Vagina (tissue), 2 donors: ENCODE measurements at regions not wholly inside any gene's neighbourhood (a gene's known extent, or its start where the extent isn't known, plus 50 kb on each side); places are given as distances from the start of the nearest gene placed in this dataset.

ENCODE experiments used
- DNase-seq, 2 donors: peaks; one replicate each; pipeline ENCODE4 v3.0.0-alpha.2; 2017; ENCODE audit errors: extremely low spot score in 2 of 2
- H3K27ac ChIP-seq: fragments of 200-600 bp; sonication (generic); one replicate; pipeline ENCODE4 v1.5.1; 2019
- H3K27me3 ChIP-seq: fragments of 200-600 bp; sonication (generic); one replicate; pipeline ENCODE4 v1.5.1; 2019
- H3K36me3 ChIP-seq, 2 donors: fragments of 200-600 bp; sonication (generic); one replicate each; pipeline ENCODE4 v1.5.1; 2017 to 2019
- H3K4me1 ChIP-seq: fragments of 200-600 bp; sonication (generic); one replicate; pipeline ENCODE4 v1.5.1; 2019
- H3K4me3 ChIP-seq, 2 donors: fragments of 200-600 bp; sonication (generic); 1 replicate in 1 of 2; 2 replicates in 1 of 2; pipeline ENCODE4 v1.5.1; 2016 to 2019
- H3K9me3 ChIP-seq: fragments of 200-600 bp; sonication (generic); one replicate; pipeline ENCODE4 v1.5.1; 2019
- CTCF ChIP-seq, 3 experiments: fragments of 450-650 bp in 2 of 3; fragments of 200-600 bp in 1 of 3; sonication (generic) in 1 of 3; IDR thresholded peaks; one replicate each; pipeline ENCODE4 v1.5.1; 2017 to 2019; ENCODE audit warnings: antibody characterized with exemption in 3 of 3, mild to moderate bottlenecking in 2 of 3, moderate library complexity in 2 of 3
- POLR2A ChIP-seq, 2 donors: fragments of 450-650 bp; IDR thresholded peaks; one replicate each; pipeline ENCODE4 v1.6.1; 2017; ENCODE audit warnings: antibody characterized with exemption in 2 of 2, mild to moderate bottlenecking in 2 of 2, moderate library complexity in 2 of 2
- POLR2AphosphoS5 ChIP-seq, 2 donors: sonication (generic); formaldehyde crosslinking; IDR thresholded peaks; one replicate each; pipeline ENCODE4 v1.9.0; 2017; ENCODE audit warnings: antibody characterized with exemption in 2 of 2, mild to moderate bottlenecking in 2 of 2, low read depth in 1 of 2; ENCODE audit not compliant: insufficient read depth in 1 of 2
- intact Hi-C: fragments of 100-400 bp; cut with DNase I; formaldehyde crosslinking; loops from one replicate; pipeline ENCODE4 v1.15.1; 2023

DNA sequence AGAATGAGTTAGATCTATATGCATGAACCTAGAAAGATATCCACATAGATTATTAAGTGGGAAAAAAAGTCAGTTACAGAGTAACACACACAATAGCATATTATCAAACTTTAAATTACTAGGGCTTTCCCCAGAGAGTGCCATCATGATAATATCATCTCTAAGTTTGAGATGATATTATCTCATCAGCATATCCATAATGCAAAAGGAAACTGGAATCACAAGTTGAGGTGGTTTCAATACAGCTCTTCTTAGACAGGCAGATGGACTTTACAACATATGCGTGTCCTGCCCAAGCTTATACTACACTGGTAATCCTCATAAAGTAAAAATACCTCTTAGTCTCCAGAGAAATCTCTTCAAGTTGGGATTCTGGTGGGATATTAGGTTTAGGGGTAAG lies 236.2 kb upstream of the SERP2 start:
- TF ChIP-seq POLR2A (IDR thresholded peaks at IDR 0.05) (no peak), POLR2AphosphoS5 (IDR thresholded peaks at IDR 0.05; ENCODE audit: insufficient read depth in 1 of 2, low read depth in 1 of 2) (no peak), CTCF (IDR thresholded peaks at IDR 0.05) (no peak)
- intact Hi-C loops = no loop called here
- DNase-seq = no peak
- Histone ChIP-seq H3K9me3 (no peaks in the 10 kb centered on the region), H3K4me1 (peaks cover 5% of the 10 kb centered on the region), H3K4me3 (no peak overlapping the region), H3K27me3 (no peaks in the 10 kb centered on the region), H3K36me3 (no peaks in the 10 kb centered on the region), H3K27ac (no peak overlapping the region)

DNA sequence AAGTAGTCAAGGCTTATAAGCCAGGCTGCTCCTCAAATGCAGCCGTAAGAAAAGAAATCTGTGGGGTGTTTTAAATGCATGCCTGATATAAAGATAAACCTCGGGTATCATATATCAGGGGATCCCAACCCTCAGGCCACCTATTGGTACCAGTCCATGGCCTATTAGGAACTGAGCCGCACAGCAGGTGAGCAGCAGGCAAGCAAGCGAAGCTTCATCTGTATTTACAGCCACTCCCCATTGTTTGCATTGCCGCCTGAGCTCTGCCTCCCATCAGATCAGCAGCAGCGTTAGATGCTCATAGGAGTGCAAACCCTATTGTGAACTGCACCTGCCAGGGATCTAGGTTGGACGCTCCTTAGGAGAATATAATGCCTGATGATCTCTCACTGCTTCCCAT lies 233.5 kb upstream of the SERP2 start:
- TF ChIP-seq POLR2AphosphoS5 (IDR thresholded peaks at IDR 0.05; ENCODE audit: insufficient read depth in 1 of 2, low read depth in 1 of 2) (no peak), POLR2A (IDR thresholded peaks at IDR 0.05) (no peak), CTCF (IDR thresholded peaks at IDR 0.05) (no peak)
- intact Hi-C loops = loop anchor here (5.0 to 10.0 kb wide), 2 partner anchors 85 to 297 kb away; no protein-coding TSS in a partner anchor
- Histone ChIP-seq H3K36me3 (no peaks in the 10 kb centered on the region), H3K4me3 (no peak overlapping the region), H3K4me1 (peaks cover 5% of the 10 kb centered on the region), H3K27ac (no peak overlapping the region), H3K27me3 (no peaks in the 10 kb centered on the region), H3K9me3 (no peaks in the 10 kb centered on the region)
- DNase-seq = no peak

GRCh38 chr13:44140888-44141724 lies 232.5 kb upstream of the SERP2 start:
- DNase-seq = no peak
- peaks cover 5% of the 10 kb centered on the region for H3K4me1 ChIP-seq
- no peaks in the 10 kb centered on the region for H3K36me3 ChIP-seq
- no peaks in the 10 kb centered on the region for H3K9me3 ChIP-seq
- H3K4me3 ChIP-seq = peak overlapping the region; percentile 40 to 50
- TF ChIP-seq POLR2AphosphoS5 (IDR thresholded peaks at IDR 0.05; ENCODE audit: insufficient read depth in 1 of 2, low read depth in 1 of 2) = no peak
- no peak for TF ChIP-seq POLR2A (IDR thresholded peaks at IDR 0.05)
- no peak for TF ChIP-seq CTCF (IDR thresholded peaks at IDR 0.05)
- no peaks in the 10 kb centered on the region for H3K27me3 ChIP-seq
- H3K27ac ChIP-seq = peak overlapping the region; percentile 80
- intact Hi-C loops = loop anchor here (5.0 to 10.0 kb wide), 2 partner anchors 86 to 296 kb away; no protein-coding TSS in a partner anchor

- peak; percentile 82 to 98 for TF ChIP-seq POLR2AphosphoS5 (IDR thresholded peaks at IDR 0.05; ENCODE audit: insufficient read depth in 1 of 2, low read depth in 1 of 2)
- TF ChIP-seq POLR2A (IDR thresholded peaks at IDR 0.05) = peak; percentile 8 to 96
- peak in 1 of 3 experiments; percentile 12 for TF ChIP-seq CTCF (IDR thresholded peaks at IDR 0.05)
- Histone ChIP-seq H3K4me1 (peaks cover 5% of the 10 kb centered on the region), H3K36me3 (no peaks in the 10 kb centered on the region), H3K27ac (peak overlapping the region; percentile 83), H3K27me3 (no peaks in the 10 kb centered on the region), H3K4me3 (peak overlapping the region; percentile 40 to 61), H3K9me3 (no peaks in the 10 kb centered on the region)
- intact Hi-C loops = loop anchor here (5.0 to 10.0 kb wide), 2 partner anchors 87 to 295 kb away; no protein-coding TSS in a partner anchor
- peak; percentile 98 for DNase-seq
Measured at GRCh38 chr13:44141725-44142539, 231.7 kb upstream of the SERP2 start.
